Parathyroid adenoma (tissue), 2 donors: ENCODE measurements at regions not wholly inside any gene's neighbourhood (a gene's known extent, or its start where the extent isn't known, plus 50 kb on each side); places are given as distances from the start of the nearest gene placed in this dataset.

Experiments
- H2AFZ ChIP-seq: fragments of 300-600 bp; sonication (generic); one replicate; pipeline ENCODE4 v1.7.0; 2017; ENCODE audit warnings: antibody characterized with exemption, mild to moderate bottlenecking
- H3K27ac ChIP-seq: fragments of 300-600 bp; sonication (generic); one replicate; pipeline ENCODE4 v1.7.0; 2017
- H3K27me3 ChIP-seq: fragments of 300-600 bp; sonication (generic); one replicate; pipeline ENCODE4 v1.7.0; 2017; ENCODE audit warnings: low read length; ENCODE audit not compliant: control insufficient read depth, insufficient read depth
- H3K36me3 ChIP-seq: fragments of 300-600 bp; sonication (generic); one replicate; pipeline ENCODE4 v1.7.0; 2017; ENCODE audit warnings: low read length; ENCODE audit not compliant: control insufficient read depth, insufficient read depth
- H3K4me1 ChIP-seq: fragments of 300-600 bp; sonication (generic); one replicate; pipeline ENCODE4 v1.7.0; 2017; ENCODE audit warnings: control low read depth
- H3K4me2 ChIP-seq: fragments of 300-600 bp; sonication (generic); one replicate; pipeline ENCODE4 v1.7.0; 2017; ENCODE audit warnings: low read length
- H3K4me3 ChIP-seq: fragments of 300-600 bp; sonication (generic); one replicate; pipeline ENCODE4 v1.7.0; 2017; ENCODE audit warnings: low read depth, low read length
- H3K79me2 ChIP-seq: fragments of 300-600 bp; sonication (generic); one replicate; pipeline ENCODE4 v1.7.0; 2017; ENCODE audit warnings: control low read depth
- H3K9ac ChIP-seq: fragments of 300-600 bp; sonication (generic); one replicate; pipeline ENCODE4 v1.7.0; 2017; ENCODE audit warnings: mild to moderate bottlenecking
- H3K9me3 ChIP-seq: fragments of 300-600 bp; sonication (generic); one replicate; pipeline ENCODE4 v1.7.0; 2017; ENCODE audit warnings: low read length; ENCODE audit not compliant: control insufficient read depth
- TF ChIP-seq, protein P1 (sequence below): fragments of 300-600 bp; sonication (generic); IDR thresholded peaks from one replicate; pipeline ENCODE4 v1.7.0; 2017; ENCODE audit warnings: antibody characterized with exemption, mild to moderate bottlenecking
- donor health status: primary hyperparathyroidism.

DNA sequence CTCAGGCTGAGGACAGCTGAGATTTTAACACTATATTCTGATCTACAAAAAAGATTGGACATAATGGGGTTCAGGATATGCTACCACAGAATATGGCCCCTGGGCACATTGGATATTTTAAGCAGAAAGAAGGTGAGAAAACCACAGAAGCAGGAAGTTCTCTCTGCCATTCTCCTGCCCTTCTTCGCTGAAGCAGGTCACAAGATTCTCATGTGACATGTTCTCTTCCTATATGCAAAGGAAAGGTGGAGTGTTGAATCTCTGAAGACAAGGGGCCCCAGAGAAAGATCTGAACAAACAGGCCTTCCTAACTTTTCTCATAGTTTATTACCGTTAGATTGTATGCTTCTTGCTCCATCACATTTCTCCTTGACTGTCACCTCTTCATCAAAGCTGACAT lies 285.7 kb downstream of the S1PR1 start:
- Histone ChIP-seq H3K9me3 (no peaks in the 10 kb centered on the region), H3K9ac (no peak overlapping the region), H3K27me3 (no peaks in the 10 kb centered on the region), H3K79me2 (no peaks in the 10 kb centered on the region), H3K27ac (no peak overlapping the region), H2AFZ (no peak overlapping the region), H3K4me2 (no peak overlapping the region), H3K4me3 (no peak overlapping the region), H3K36me3 (no peaks in the 10 kb centered on the region), H3K4me1 (no peaks in the 10 kb centered on the region)
- TF ChIP-seq, protein P1, sequence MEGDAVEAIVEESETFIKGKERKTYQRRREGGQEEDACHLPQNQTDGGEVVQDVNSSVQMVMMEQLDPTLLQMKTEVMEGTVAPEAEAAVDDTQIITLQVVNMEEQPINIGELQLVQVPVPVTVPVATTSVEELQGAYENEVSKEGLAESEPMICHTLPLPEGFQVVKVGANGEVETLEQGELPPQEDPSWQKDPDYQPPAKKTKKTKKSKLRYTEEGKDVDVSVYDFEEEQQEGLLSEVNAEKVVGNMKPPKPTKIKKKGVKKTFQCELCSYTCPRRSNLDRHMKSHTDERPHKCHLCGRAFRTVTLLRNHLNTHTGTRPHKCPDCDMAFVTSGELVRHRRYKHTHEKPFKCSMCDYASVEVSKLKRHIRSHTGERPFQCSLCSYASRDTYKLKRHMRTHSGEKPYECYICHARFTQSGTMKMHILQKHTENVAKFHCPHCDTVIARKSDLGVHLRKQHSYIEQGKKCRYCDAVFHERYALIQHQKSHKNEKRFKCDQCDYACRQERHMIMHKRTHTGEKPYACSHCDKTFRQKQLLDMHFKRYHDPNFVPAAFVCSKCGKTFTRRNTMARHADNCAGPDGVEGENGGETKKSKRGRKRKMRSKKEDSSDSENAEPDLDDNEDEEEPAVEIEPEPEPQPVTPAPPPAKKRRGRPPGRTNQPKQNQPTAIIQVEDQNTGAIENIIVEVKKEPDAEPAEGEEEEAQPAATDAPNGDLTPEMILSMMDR = no peak

DNA sequence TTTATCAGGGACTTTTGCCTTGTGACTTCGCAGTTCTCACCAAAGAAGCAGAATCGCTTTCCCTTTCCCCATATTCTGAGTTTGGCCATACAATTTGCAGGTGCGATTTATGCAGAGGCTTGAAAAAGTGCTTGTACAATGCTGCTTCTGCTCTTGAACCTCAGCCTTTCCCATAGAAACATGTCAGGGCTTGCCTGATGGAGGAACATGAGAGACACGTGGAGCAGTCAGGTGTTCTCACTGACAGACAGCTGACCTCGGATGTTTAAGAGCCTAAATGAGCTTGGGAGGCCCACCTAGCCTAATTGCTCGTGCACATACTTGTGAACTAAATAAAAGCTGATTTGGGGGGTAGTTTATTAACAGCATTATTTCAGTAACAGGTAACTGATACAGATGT lies 290.0 kb downstream of the S1PR1 start:
- H3K36me3 ChIP-seq = no peaks in the 10 kb centered on the region
- no peaks in the 10 kb centered on the region for H3K79me2 ChIP-seq
- H3K9me3 ChIP-seq = no peaks in the 10 kb centered on the region
- H3K4me3 ChIP-seq = no peak overlapping the region
- no peaks in the 10 kb centered on the region for H3K27me3 ChIP-seq
- no peak overlapping the region for H3K9ac ChIP-seq
- H3K4me2 ChIP-seq = no peak overlapping the region
- no peaks in the 10 kb centered on the region for H3K4me1 ChIP-seq
- H2AFZ ChIP-seq = no peak overlapping the region
- TF ChIP-seq, protein P1 = no peak
- no peak overlapping the region for H3K27ac ChIP-seq

DNA sequence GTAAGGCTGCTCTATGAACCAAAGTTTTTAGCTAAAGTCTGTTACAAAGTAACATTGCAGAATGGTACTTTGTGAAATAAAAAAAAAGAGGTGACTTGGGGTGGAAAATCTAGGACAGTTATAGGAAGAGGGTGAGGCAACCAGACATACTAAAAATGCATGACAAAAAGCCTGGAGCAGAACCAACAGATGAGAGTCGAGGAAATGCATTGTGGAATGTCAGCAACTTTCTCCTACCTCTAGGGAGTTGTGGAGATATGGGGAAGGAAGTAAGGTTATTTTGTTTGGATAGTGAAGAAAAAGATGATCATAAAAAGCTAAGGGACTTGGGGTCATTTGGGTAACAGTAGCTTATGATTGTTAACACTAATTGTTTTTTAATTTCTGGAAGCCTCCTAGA lies 295.6 kb downstream of the S1PR1 start:
- Histone ChIP-seq H3K27ac (no peak overlapping the region), H3K9me3 (no peaks in the 10 kb centered on the region), H3K4me2 (no peak overlapping the region), H3K4me3 (no peak overlapping the region), H2AFZ (no peak overlapping the region), H3K27me3 (no peaks in the 10 kb centered on the region), H3K9ac (no peak overlapping the region), H3K36me3 (no peaks in the 10 kb centered on the region), H3K4me1 (no peaks in the 10 kb centered on the region), H3K79me2 (no peaks in the 10 kb centered on the region)
- TF ChIP-seq, protein P1 = no peak

DNA sequence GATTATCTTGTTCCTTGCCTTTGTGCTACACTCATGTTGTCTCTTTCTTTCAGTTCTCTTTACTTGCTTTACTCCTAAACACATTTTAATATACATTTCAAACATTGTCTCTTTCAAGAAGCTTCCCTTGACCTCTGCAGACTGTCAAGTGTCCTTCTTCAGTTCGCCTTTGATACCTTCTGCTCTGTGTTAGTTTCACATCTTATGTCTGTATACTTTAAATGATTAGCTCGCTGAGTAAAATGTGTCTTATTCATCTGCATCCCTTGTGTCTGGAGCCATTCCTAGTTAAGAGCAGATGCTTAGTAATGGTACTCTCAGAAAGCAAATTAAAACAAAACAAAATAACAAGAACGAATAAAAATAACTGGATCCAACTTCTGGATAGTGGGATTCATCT lies 303.3 kb downstream of the S1PR1 start:
- Histone ChIP-seq H3K9ac (no peak overlapping the region), H3K79me2 (no peaks in the 10 kb centered on the region), H3K9me3 (no peaks in the 10 kb centered on the region), H2AFZ (no peak overlapping the region), H3K4me2 (no peak overlapping the region), H3K4me3 (no peak overlapping the region), H3K27me3 (no peaks in the 10 kb centered on the region), H3K27ac (no peak overlapping the region), H3K36me3 (no peaks in the 10 kb centered on the region), H3K4me1 (no peaks in the 10 kb centered on the region)
- TF ChIP-seq, protein P1 = no peak

DNA sequence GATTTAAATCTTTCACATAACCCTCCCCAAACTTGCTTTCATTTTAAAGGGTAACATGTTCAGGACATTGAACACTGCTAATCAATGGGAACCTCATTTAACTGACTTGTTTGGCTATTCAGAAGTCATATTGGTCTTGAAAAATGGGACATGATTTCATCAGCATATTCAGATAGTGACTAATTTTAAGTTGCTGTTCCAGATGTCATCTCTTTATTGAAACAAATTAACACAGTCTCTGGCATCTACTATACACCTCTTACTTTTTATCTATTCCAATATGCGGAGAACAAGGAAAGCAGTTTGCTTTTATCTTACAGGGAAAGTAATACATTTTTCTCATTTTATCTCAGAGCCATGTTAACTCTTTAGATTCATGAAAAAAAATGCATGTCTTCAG lies 310.1 kb downstream of the S1PR1 start:
- Histone ChIP-seq H3K36me3 (no peaks in the 10 kb centered on the region), H3K27me3 (no peaks in the 10 kb centered on the region), H2AFZ (no peak overlapping the region), H3K79me2 (no peaks in the 10 kb centered on the region), H3K4me2 (no peak overlapping the region), H3K27ac (no peak overlapping the region), H3K9me3 (no peaks in the 10 kb centered on the region), H3K4me1 (no peaks in the 10 kb centered on the region), H3K9ac (no peak overlapping the region), H3K4me3 (no peak overlapping the region)
- TF ChIP-seq, protein P1 = no peak
